DOHH2 (cell line): ENCODE measurements at regions not wholly inside any gene's neighbourhood (a gene's known extent, or its start where the extent isn't known, plus 50 kb on each side); places are given as distances from the start of the nearest gene placed in this dataset.

Source experiments
- H3F3A ChIP-seq: fragments of 200-600 bp; sonication (generic), shearing (Covaris generic); 2 replicates; pipeline ENCODE4 v1.6.0; 2016; ENCODE audit warnings: antibody characterized with exemption, mild to moderate bottlenecking; ENCODE audit not compliant: control insufficient read depth, insufficient read depth
- H3K27ac ChIP-seq: fragments of 200-600 bp; sonication (generic); 2 replicates; pipeline ENCODE4 v1.5.1; 2014; ENCODE audit warnings: low read depth, mild to moderate bottlenecking, low read length, moderate library complexity
- H3K27me3 ChIP-seq: fragments of 200-600 bp; sonication (generic); 2 replicates; pipeline ENCODE4 v1.6.1; 2014; ENCODE audit warnings: mild to moderate bottlenecking, low read length, mixed read lengths; ENCODE audit not compliant: control insufficient read depth
- H3K36me3 ChIP-seq: fragments of 200-600 bp; sonication (generic); 2 replicates; pipeline ENCODE4 v1.6.1; 2014; ENCODE audit warnings: mild to moderate bottlenecking, low read length, moderate library complexity, mixed read lengths; ENCODE audit not compliant: control insufficient read depth
- H3K4me1 ChIP-seq: fragments of 200-600 bp; sonication (generic); 2 replicates; pipeline ENCODE4 v1.6.1; 2014; ENCODE audit warnings: mild to moderate bottlenecking, low read length, mixed read lengths; ENCODE audit not compliant: control insufficient read depth
- H3K4me2 ChIP-seq: fragments of 200-600 bp; sonication (generic); 2 replicates; pipeline ENCODE4 v1.6.0; 2014; ENCODE audit warnings: mild to moderate bottlenecking, low read length, moderate library complexity
- H3K4me3 ChIP-seq: fragments of 200-600 bp; sonication (generic); 2 replicates; pipeline ENCODE4 v1.5.1; 2014; ENCODE audit warnings: mild to moderate bottlenecking, low read length, mixed read lengths
- H3K79me2 ChIP-seq: fragments of 200-600 bp; sonication (generic); 2 replicates; pipeline ENCODE4 v1.6.1; 2014; ENCODE audit warnings: mild to moderate bottlenecking, low read length, mixed read lengths; ENCODE audit not compliant: control insufficient read depth
- H3K9me2 ChIP-seq: fragments of 200-600 bp; sonication (generic); replicated peaks from 2 replicates; pipeline ENCODE4 v1.6.1; 2014; ENCODE audit warnings: mild to moderate bottlenecking, low read length, mixed read lengths; ENCODE audit not compliant: control insufficient read depth
- H3K9me3 ChIP-seq: fragments of 200-600 bp; sonication (generic); 2 replicates; pipeline ENCODE4 v1.6.1; 2014; ENCODE audit warnings: antibody characterized with exemption, low read length, mixed read lengths; ENCODE audit not compliant: control insufficient read depth, insufficient read depth
- H4K20me1 ChIP-seq: fragments of 200-600 bp; sonication (generic); 2 replicates; pipeline ENCODE4 v1.6.0; 2014; ENCODE audit warnings: low read depth, mild to moderate bottlenecking, antibody characterized with exemption, low read length, moderate library complexity; ENCODE audit not compliant: control insufficient read depth, insufficient read depth
- CTCF ChIP-seq: fragments of 200-600 bp; sonication (generic); IDR thresholded peaks from one replicate; pipeline ENCODE4 v1.5.1; 2014; ENCODE audit warnings: antibody characterized with exemption, mild to moderate bottlenecking, low read depth, low read length; ENCODE audit not compliant: poor library complexity, severe bottlenecking
- EZH2phosphoT487 ChIP-seq: fragments of 200-600 bp; sonication (generic); IDR thresholded peaks from 2 replicates; pipeline ENCODE4 v1.6.1; 2017; ENCODE audit warnings: borderline replicate concordance, mild to moderate bottlenecking, antibody characterized with exemption, low read length, moderate library complexity, mixed read lengths

GRCh38 chr12:25320123-25321006, 69.6 kb upstream of the KRAS start:
- H4K20me1 ChIP-seq, result no peaks in the 10 kb centered on the region
- no peaks in the 10 kb centered on the region for H3K9me3 ChIP-seq
- no peak overlapping the region for H3K4me3 ChIP-seq
- H3F3A ChIP-seq, result no peaks in the 10 kb centered on the region
- H3K79me2 ChIP-seq, result no peaks in the 10 kb centered on the region
- H3K36me3 ChIP-seq, result no peaks in the 10 kb centered on the region
- no peak for TF ChIP-seq CTCF
- no peak for TF ChIP-seq EZH2phosphoT487
- peaks cover 7% of the 10 kb centered on the region for H3K27me3 ChIP-seq
- peak overlapping the region; percentile 34 for H3K4me2 ChIP-seq
- no peak overlapping the region for H3K27ac ChIP-seq
- peaks cover 50% of the 10 kb centered on the region for H3K4me1 ChIP-seq
- no peaks in the 10 kb centered on the region for H3K9me2 ChIP-seq

DNA sequence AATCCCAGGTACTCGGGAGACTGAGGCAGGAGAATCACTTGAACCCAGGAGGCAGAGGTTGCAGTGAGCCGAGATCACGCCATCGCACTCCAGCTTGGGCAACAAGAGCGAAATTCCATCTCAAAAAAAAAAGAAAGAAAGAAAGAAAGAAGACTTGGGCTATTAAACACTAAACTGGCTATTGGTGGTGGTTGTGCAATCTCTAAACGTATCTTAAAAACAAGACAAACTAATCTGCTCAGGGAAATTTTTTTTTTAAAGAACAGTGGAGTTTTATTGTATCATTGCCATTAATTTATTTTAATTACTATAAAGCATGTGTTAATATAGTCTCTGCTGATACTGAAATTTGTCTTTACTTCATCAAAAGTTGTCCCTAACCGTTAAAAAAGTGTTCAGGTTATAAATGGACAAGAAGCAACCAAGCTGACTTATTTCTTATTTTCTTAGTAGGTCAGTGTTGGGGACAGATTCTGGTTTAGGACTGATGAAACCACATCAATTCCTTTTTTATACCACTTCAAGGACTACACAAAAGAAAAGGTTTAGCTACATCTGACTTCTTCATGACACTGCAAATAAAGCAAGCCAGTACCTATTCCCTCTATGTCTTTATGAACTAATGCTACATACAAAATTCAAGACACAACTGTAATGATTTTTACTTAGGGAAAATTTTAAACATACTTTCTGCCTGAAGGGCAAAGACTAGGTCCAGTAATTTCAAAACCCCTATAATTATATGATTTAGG, 68.7 kb upstream of the KRAS start:
- TF ChIP-seq CTCF, result no peak
- no peak for TF ChIP-seq EZH2phosphoT487
- no peak overlapping the region for H3K27ac ChIP-seq

DNA sequence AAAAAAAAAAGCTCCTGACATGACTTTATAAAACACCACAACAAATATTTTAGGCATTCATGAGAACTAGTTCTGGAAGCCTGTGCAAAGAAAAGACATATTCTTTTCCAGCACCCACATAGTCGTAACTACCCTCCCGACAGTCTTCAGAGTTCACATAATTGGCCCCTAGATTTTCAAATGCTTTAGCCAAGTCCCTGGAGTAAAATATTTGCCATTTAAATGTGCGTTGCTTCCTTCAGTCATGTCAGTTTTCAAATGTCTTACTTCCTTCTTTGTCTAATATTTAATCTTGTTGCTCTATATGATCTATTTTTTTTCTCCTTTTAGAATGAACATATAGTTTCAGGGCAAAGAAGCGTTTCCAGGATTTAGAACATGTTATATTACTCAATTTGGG, 66.8 kb upstream of the KRAS start:
- no peak overlapping the region for H3K27ac ChIP-seq
- H3K36me3 ChIP-seq, result no peaks in the 10 kb centered on the region
- no peak overlapping the region for H3K4me2 ChIP-seq

More for the DNA sequence above, 68.7 kb upstream of the KRAS start:
- no peaks in the 10 kb centered on the region for H3K36me3 ChIP-seq
- H3K9me2 ChIP-seq, result no peaks in the 10 kb centered on the region
- no peaks in the 10 kb centered on the region for H3K9me3 ChIP-seq
- no peaks in the 10 kb centered on the region for H3F3A ChIP-seq
- peak overlapping the region; percentile 34; the same call in 1 of the 2 replicates for H3K4me2 ChIP-seq
- no peaks in the 10 kb centered on the region for H3K79me2 ChIP-seq
- H4K20me1 ChIP-seq, result no peaks in the 10 kb centered on the region
- H3K27me3 ChIP-seq, result peaks cover 7% of the 10 kb centered on the region
- no peak overlapping the region for H3K4me3 ChIP-seq
- peaks cover 50% of the 10 kb centered on the region for H3K4me1 ChIP-seq

More for the DNA sequence above, 66.8 kb upstream of the KRAS start:
- no peaks in the 10 kb centered on the region for H3K9me3 ChIP-seq
- H3K27me3 ChIP-seq, result peaks cover 7% of the 10 kb centered on the region
- no peaks in the 10 kb centered on the region for H4K20me1 ChIP-seq
- H3K4me1 ChIP-seq, result peaks cover 41% of the 10 kb centered on the region
- no peak overlapping the region for H3K4me3 ChIP-seq
- H3F3A ChIP-seq, result no peaks in the 10 kb centered on the region
- no peaks in the 10 kb centered on the region for H3K9me2 ChIP-seq
- H3K79me2 ChIP-seq, result no peaks in the 10 kb centered on the region
- TF ChIP-seq EZH2phosphoT487 (no peak), CTCF (no peak)
